ENCODE measurements at regions not wholly inside any gene's neighbourhood (a gene's known extent, or its start where the extent isn't known, plus 50 kb on each side); places are given as distances from the start of the nearest gene placed in this dataset.

GRCh38 chr18:54769526-54770464 is 58.5 kb upstream of the RAB27B start:
- ChIA-PET POLR2A (no interaction called here), CTCF (ENCODE audit: low intra/inter-chr PET ratio) (no interaction called here)
- Histone ChIP-seq H3K27ac (ENCODE audit: extremely low read depth, low read depth, low read length) (no peak overlapping the region), H2AFZ (ENCODE audit: low read depth, low read length) (no peak overlapping the region), H3K9me3 (replicated peaks; ENCODE audit: control insufficient read depth, insufficient read depth, low read depth, low read length) (no peaks in the 10 kb centered on the region), H3K4me1 (replicated peaks in 1 of 2; ENCODE audit: control insufficient read depth in 2 of 2, insufficient read depth in 2 of 2, low read length in 2 of 2) (peaks cover 0 to 6% of the 10 kb centered on the region in 2 experiments; a peak in 1 of 5 replicates), H3K27me3 (ENCODE audit: control insufficient read depth in 2 of 2, insufficient read depth in 2 of 2, low read length in 2 of 2) (no peaks in the 10 kb centered on the region), H4K20me1 (replicated peaks; ENCODE audit: control insufficient read depth, insufficient read depth, low read length) (no peaks in the 10 kb centered on the region), H3K9ac (ENCODE audit: insufficient read depth in 1 of 2, low read depth in 2 of 2, low read length in 2 of 2) (no peak overlapping the region), H3K4me3 (no peak overlapping the region), H3K36me3 (ENCODE audit: control insufficient read depth, insufficient read depth, low read length) (no peaks in the 10 kb centered on the region), H3K9me1 (ENCODE audit: control insufficient read depth, insufficient read depth, low read length) (no peaks in the 10 kb centered on the region), H3K4me2 (ENCODE audit: insufficient read depth, low read length) (no peak overlapping the region), H3K79me2 (ENCODE audit: control insufficient read depth, insufficient read depth, low read length) (no peaks in the 10 kb centered on the region)
- in situ Hi-C loops (cut with MboI) (no loop called here), intact Hi-C loops (cut with micrococcal nuclease) (loop anchor here (10.0 kb wide), 1 partner anchor 95 kb away; no protein-coding TSS in a partner anchor)
- no peak for DNase-seq (ENCODE audit: extremely low read depth in 1 of 4, low spot score in 3 of 4)
- no TSS peak for BruUV-seq (replicated peaks)
- TF ChIP-seq CEBPG (CRISPR knock-in tag; IDR thresholded peaks at IDR 0.05) (no peak), CEBPG (tag; conservative IDR thresholded peaks at IDR 0.05 in 1 of 2, IDR thresholded peaks at IDR 0.05 in 1 of 2) (peak; percentile 3 to 12; a peak in 1 of 4 replicates), PML (IDR thresholded peaks at IDR 0.05; ENCODE audit: low read length) (no peak)
- no peak for ATAC-seq
- FAIRE-seq, result no peak
- WGBS (ENCODE audit: insufficient coverage, low coverage, missing lambda C conversion rate), result 31% methylated on average over 4 of the region's 4 CpGs

GRCh38 chr18:54772056-54772455 is 56.2 kb upstream of the RAB27B start:
- Histone ChIP-seq H3K79me2 (ENCODE audit: control insufficient read depth, insufficient read depth, low read length) (no peaks in the 10 kb centered on the region), H2AFZ (ENCODE audit: low read depth, low read length) (no peak overlapping the region), H3K4me3 (no peak overlapping the region), H4K20me1 (replicated peaks; ENCODE audit: control insufficient read depth, insufficient read depth, low read length) (no peaks in the 10 kb centered on the region), H3K27me3 (ENCODE audit: control insufficient read depth in 2 of 2, insufficient read depth in 2 of 2, low read length in 2 of 2) (no peaks in the 10 kb centered on the region), H3K36me3 (ENCODE audit: control insufficient read depth, insufficient read depth, low read length) (no peaks in the 10 kb centered on the region), H3K9ac (ENCODE audit: insufficient read depth in 1 of 2, low read depth in 2 of 2, low read length in 2 of 2) (no peak overlapping the region), H3K27ac (ENCODE audit: extremely low read depth, low read depth, low read length) (no peak overlapping the region), H3K4me2 (ENCODE audit: insufficient read depth, low read length) (no peak overlapping the region), H3K9me3 (replicated peaks; ENCODE audit: control insufficient read depth, insufficient read depth, low read depth, low read length) (no peaks in the 10 kb centered on the region), H3K4me1 (replicated peaks in 1 of 2; ENCODE audit: control insufficient read depth in 2 of 2, insufficient read depth in 2 of 2, low read length in 2 of 2) (0 out of 5 replicates have a peak, but pooled peaks cover 0 to 2% of the 10 kb centered on the region in 2 experiments), H3K9me1 (ENCODE audit: control insufficient read depth, insufficient read depth, low read length) (no peaks in the 10 kb centered on the region)
- in situ Hi-C loops (cut with MboI) (no loop called here), intact Hi-C loops (cut with micrococcal nuclease) (loop anchor here (10.0 kb wide), 1 partner anchor 93 kb away; no protein-coding TSS in a partner anchor)
- ChIA-PET POLR2A (no interaction called here), CTCF (ENCODE audit: low intra/inter-chr PET ratio) (no interaction called here)
- ATAC-seq (no peak), FAIRE-seq (no peak), DNase-seq (ENCODE audit: extremely low read depth in 1 of 4, low spot score in 3 of 4) (no peak)
- 38% methylated on average over 1 of the region's 1 CpG for WGBS (ENCODE audit: insufficient coverage, low coverage, missing lambda C conversion rate)
- BruUV-seq (replicated peaks), result no TSS peak
- TF ChIP-seq RHOXF2B (CRISPR knock-in tag; conservative IDR thresholded peaks at IDR 0.05) (no peak), ZBTB5 (IDR thresholded peaks at IDR 0.05) (no peak), FOXA3 (CRISPR knock-in tag; conservative IDR thresholded peaks at IDR 0.05 in 1 of 2, IDR thresholded peaks at IDR 0.05 in 1 of 2) (no peak), ZNF589 (CRISPR knock-in tag; IDR thresholded peaks at IDR 0.05; ENCODE audit: low read depth) (no peak), XRCC3 (IDR thresholded peaks at IDR 0.05) (no peak), MAFF (IDR thresholded peaks at IDR 0.05; ENCODE audit: low read length) (no peak), ADNP (tag; IDR thresholded peaks at IDR 0.05) (no peak)
